Prostate gland (tissue), 2 donors: ENCODE measurements at regions not wholly inside any gene's neighbourhood (a gene's known extent, or its start where the extent isn't known, plus 50 kb on each side); places are given as distances from the start of the nearest gene placed in this dataset.

Experiments used
- CTCF ChIP-seq, 4 experiments: fragments of 200-600 bp in 2 of 4; fragments of 450-650 bp in 2 of 4; sonication (generic) in 2 of 4; IDR thresholded peaks; 1 replicate in 3 of 4; 2 replicates in 1 of 4; pipeline ENCODE4 v1.5.1; 2016 to 2019; ENCODE audit warnings: antibody characterized with exemption in 4 of 4, mild to moderate bottlenecking in 2 of 4, moderate library complexity in 2 of 4
- POLR2A ChIP-seq: fragments of 450-650 bp; IDR thresholded peaks from one replicate; pipeline ENCODE4 v1.6.1; 2016; ENCODE audit warnings: antibody characterized with exemption, mild to moderate bottlenecking

- TF ChIP-seq CTCF (IDR thresholded peaks at IDR 0.05) (no peak), POLR2A (no peak)
Observed at GRCh38 chr19:24032651-24033050, 54.3 kb upstream of the ZNF254 start.
